ENCODE measurements at regions not wholly inside any gene's neighbourhood (a gene's known extent, or its start where the extent isn't known, plus 50 kb on each side); places are given as distances from the start of the nearest gene placed in this dataset.

DNA sequence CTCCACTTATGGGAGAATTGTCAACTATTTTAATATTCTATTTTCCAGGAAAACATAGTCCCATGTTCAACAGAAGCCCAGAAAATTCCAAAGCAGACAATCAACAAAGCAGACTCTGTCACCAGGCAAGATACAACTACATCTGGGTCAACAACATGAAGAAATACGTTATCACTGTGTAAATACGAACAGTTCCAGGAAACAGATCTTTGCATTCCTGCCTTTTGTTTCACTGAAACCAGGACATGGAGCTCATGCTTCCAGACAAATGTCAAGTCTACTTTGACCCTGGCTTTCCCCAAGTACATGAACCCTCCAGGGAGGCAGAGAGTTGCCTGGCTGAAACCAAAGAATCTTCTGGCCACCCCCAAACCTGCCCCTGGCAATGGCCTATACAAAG is 106.7 kb downstream of the SETD4 start (continued):
- TF ChIP-seq PAXIP1 (CRISPR knock-in tag; conservative IDR thresholded peaks at IDR 0.05) (peak; percentile 92), ZNF260 (CRISPR knock-in tag; IDR thresholded peaks at IDR 0.05; ENCODE audit: borderline replicate concordance, low read depth) (no peak), FOXC1 (CRISPR knock-in tag; IDR thresholded peaks at IDR 0.05; ENCODE audit: borderline replicate concordance) (no peak), SOX6 (IDR thresholded peaks at IDR 0.05) (no peak), SOX6 (CRISPR knock-in tag; IDR thresholded peaks at IDR 0.05) (peak; percentile 100), NRL (CRISPR knock-in tag; IDR thresholded peaks at IDR 0.05; ENCODE audit: borderline replicate concordance) (no peak), ATF7 (IDR thresholded peaks at IDR 0.05) (no peak), ATF7 (CRISPR knock-in tag; IDR thresholded peaks at IDR 0.05) (no peak; the same call in 1 of the 2 replicates), NAIF1 (CRISPR knock-in tag; IDR thresholded peaks at IDR 0.05; ENCODE audit: borderline replicate concordance) (0 out of 2 replicates have a peak, but pooled peaks have one; percentile 25), MXI1 (IDR thresholded peaks at IDR 0.05; ENCODE audit: borderline replicate concordance, low read depth, low read length) (peak; percentile 21; the same call in 1 of the 3 replicates), MED1 (CRISPR knock-in tag; IDR thresholded peaks at IDR 0.05) (peak; percentile 91)
- TF ChIP-seq, protein P1, sequence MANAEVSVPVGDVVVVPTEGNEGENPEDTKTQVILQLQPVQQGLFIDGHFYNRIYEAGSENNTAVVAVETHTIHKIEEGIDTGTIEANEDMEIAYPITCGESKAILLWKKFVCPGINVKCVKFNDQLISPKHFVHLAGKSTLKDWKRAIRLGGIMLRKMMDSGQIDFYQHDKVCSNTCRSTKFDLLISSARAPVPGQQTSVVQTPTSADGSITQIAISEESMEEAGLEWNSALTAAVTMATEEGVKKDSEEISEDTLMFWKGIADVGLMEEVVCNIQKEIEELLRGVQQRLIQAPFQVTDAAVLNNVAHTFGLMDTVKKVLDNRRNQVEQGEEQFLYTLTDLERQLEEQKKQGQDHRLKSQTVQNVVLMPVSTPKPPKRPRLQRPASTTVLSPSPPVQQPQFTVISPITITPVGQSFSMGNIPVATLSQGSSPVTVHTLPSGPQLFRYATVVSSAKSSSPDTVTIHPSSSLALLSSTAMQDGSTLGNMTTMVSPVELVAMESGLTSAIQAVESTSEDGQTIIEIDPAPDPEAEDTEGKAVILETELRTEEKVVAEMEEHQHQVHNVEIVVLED (CRISPR knock-in tag; IDR thresholded peaks at IDR 0.05; ENCODE audit: borderline replicate concordance), result no peak
- TF ChIP-seq, protein P2, sequence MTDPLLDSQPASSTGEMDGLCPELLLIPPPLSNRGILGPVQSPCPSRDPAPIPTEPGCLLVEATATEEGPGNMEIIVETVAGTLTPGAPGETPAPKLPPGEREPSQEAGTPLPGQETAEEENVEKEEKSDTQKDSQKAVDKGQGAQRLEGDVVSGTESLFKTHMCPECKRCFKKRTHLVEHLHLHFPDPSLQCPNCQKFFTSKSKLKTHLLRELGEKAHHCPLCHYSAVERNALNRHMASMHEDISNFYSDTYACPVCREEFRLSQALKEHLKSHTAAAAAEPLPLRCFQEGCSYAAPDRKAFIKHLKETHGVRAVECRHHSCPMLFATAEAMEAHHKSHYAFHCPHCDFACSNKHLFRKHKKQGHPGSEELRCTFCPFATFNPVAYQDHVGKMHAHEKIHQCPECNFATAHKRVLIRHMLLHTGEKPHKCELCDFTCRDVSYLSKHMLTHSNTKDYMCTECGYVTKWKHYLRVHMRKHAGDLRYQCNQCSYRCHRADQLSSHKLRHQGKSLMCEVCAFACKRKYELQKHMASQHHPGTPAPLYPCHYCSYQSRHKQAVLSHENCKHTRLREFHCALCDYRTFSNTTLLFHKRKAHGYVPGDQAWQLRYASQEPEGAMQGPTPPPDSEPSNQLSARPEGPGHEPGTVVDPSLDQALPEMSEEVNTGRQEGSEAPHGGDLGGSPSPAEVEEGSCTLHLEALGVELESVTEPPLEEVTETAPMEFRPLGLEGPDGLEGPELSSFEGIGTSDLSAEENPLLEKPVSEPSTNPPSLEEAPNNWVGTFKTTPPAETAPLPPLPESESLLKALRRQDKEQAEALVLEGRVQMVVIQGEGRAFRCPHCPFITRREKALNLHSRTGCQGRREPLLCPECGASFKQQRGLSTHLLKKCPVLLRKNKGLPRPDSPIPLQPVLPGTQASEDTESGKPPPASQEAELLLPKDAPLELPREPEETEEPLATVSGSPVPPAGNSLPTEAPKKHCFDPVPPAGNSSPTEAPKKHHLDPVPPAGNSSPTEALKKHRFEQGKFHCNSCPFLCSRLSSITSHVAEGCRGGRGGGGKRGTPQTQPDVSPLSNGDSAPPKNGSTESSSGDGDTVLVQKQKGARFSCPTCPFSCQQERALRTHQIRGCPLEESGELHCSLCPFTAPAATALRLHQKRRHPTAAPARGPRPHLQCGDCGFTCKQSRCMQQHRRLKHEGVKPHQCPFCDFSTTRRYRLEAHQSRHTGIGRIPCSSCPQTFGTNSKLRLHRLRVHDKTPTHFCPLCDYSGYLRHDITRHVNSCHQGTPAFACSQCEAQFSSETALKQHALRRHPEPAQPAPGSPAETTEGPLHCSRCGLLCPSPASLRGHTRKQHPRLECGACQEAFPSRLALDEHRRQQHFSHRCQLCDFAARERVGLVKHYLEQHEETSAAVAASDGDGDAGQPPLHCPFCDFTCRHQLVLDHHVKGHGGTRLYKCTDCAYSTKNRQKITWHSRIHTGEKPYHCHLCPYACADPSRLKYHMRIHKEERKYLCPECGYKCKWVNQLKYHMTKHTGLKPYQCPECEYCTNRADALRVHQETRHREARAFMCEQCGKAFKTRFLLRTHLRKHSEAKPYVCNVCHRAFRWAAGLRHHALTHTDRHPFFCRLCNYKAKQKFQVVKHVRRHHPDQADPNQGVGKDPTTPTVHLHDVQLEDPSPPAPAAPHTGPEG (CRISPR knock-in tag; IDR thresholded peaks at IDR 0.05), result no peak

Measured in HepG2 (cell line).